DMS79 treated with DMSO at 0.1 percent for 48 hours (cell line): ENCODE measurements at regions not wholly inside any gene's neighbourhood (a gene's known extent, or its start where the extent isn't known, plus 50 kb on each side); places are given as distances from the start of the nearest gene placed in this dataset.
"Not testable (repeated sequence)": the region's sequence is repeated elsewhere in the genome, so short reads cannot be mapped to it uniquely, and the experiment has no call there.

ENCODE experiments used
- DNase-seq: peaks from one replicate; lab custom pipeline; 2025; lab: John Stamatoyannopoulos, UW

DNA sequence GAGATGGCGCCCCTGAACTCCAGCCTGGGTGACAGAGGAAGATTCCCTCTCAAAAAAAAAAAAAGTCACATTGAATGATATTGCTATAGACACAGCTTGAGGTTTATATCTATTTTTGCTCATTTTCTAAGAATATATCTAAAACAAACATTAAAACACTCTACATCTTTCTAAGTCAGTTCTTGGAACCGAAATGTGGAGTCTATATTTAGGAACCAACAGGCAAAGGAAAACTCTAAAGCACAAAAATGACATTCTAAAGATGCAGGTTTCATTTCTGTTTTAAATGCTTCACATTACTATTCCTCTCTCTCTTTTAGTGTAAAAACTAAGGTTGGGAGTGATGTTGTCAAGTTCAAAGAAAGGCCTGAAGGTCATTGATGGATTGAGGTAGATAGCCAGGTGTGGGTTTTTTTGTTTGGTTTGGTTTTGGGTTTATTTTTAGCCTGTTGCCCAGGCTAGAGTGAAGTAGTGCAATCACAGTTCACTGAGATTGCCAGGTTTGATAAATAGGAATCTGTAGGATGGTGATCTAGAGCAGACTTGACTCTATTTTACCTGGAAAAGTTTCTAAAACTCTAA lies 194.0 kb upstream of the RBBP8 start:
- no peak for DNase-seq

DNA sequence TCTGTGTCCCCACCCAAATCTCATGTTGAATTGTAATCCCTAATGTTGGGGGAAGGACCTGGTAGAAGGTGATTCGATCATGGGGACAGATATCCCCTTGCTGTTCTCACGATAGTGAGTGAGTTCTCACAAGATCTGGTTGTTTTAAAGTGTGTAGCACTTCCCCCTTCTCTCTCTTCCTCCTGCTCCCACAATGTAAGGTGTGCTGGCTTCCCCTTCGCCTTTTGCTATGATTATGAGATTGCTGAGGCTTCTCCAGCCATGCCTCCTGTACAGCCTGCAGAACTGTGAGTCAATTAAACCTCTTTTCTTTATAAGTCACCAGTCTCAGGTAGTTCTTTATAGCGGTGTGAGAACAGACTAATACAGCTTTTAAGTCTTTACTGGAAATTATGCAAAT lies 193.3 kb upstream of the RBBP8 start:
- DNase-seq: no peak

GRCh38 chr18:22741318-22741717 lies 191.8 kb upstream of the RBBP8 start:
- DNase-seq: no peak

DNA sequence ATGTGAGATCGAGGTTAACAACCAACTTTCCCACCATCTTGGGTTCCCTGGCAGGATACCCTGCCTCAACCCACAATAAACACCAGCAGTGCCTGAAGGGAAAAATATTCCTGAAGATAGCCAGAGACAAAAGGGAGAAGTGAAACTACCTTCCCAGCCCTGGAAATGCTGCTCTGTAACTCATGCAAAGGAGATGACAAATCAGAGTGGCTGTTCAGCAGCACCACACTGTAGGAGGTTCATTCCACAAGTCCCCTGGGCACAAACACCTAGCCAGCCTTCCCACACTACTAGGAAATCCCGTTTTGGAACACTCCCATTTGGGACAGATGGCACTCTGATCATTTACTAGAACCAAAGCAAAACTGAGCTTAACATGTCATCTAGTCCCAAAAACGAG lies 190.7 kb upstream of the RBBP8 start:
- no peak for DNase-seq

DNA sequence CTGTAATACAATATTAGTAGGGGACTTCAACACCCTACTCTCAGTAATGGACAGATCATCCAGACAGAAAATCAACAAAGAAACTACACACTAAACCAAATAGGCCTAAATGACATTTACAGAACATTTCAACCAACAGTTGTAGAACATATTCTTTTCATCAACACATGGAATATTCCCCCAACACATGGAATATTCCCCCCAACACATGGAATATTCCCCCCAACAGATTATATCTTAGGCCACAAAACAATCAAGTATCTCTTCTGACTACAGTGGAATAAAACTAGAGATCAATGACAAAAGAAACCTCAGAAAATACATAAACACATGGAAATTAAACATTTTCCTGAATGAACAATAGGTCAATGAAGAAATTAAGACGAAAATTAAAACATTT lies 187.2 kb upstream of the RBBP8 start:
- no peak for DNase-seq

DNA sequence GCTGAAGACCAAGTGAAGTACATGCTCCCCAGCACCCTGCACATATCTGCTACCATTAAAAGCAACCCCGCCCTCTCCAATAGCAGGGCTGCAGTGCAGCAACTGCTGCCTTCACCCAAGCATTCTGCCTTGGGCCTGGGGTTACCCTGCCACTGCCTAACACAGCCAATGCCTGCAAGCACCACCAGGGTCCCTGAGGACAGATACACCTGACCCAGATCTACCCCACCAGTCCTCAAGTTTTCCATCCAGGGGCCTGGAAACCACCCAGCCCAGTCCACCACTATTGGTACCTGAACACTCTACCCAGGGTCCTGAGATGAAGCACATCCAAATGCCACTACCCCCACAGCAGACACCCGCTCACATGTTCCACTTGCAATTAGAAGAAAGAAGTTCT lies 181.1 kb upstream of the RBBP8 start:
- DNase-seq: no peak

GRCh38 chr18:22753130-22753831 lies 179.8 kb upstream of the RBBP8 start:
- DNase-seq: no peak

GRCh38 chr18:22764005-22764404 lies 169.1 kb upstream of the RBBP8 start:
- DNase-seq: not testable (repeated sequence)

- DNase-seq: no peak
Measured at GRCh38 chr18:22765896-22766295, 167.2 kb upstream of the RBBP8 start.

DNA sequence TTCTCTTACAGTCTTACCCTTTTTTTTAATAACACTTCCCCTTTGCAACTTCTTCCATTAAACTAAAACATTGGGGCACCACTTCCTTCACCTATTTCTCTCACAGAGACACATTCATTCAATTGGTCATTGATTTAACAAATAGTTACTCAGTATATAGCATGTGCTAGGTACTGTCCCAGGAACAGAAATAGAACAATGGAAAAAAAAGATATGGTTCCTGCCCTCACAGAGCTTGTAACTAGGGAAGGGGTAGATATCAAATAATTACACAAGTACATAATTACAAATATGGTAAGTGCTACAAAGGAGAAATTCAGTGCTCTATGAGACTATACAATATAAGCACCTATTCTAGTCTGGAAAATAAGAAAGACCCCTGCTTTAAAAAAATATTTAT lies 165.5 kb upstream of the RBBP8 start:
- DNase-seq: no peak

GRCh38 chr18:22773944-22774343 lies 159.2 kb upstream of the RBBP8 start:
- DNase-seq: no peak

DNA sequence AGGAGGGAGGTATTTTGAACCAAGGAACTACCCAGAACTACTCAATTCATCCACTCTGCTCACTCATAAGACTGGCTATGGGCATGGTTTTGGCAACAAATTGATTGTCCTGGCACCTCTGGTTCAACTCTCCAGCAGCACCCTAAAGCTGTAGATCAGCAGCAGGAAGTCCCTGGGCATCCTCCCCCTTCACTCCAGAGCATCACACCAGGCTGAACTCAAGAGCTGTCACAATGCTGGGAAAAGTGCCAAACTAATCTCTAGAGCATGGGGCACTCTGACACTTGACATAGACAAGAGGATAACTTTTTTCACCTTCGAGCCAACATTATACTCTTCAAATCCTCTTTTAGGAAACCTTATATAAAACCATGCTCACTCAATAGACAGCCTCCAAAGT lies 154.1 kb upstream of the RBBP8 start:
- peak; percentile 25 for DNase-seq

DNA sequence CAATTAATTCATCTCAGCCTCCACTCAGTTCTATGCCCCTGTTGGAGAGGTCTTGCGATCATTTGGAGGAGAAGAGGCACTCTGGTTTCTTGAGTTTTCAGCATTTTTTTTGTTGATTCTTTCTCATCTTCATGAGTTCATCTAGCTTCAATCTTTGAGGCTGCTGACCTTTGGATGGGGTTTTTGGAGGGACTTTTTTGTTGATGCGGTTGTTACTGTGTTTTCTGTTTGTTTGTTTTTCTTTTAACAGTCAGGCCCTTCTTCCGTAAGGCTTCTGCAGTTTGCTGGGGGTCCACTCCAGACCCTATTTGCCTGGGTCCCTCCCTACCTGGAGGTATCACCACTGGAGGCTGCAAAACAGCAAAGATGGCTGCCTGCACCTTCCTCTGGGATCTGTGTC lies 149.9 kb upstream of the RBBP8 start:
- DNase-seq: no peak

GRCh38 chr18:22783662-22784076 lies 149.5 kb upstream of the RBBP8 start:
- DNase-seq: no peak

GRCh38 chr18:22789052-22789451 lies 144.1 kb upstream of the RBBP8 start:
- DNase-seq: no peak

DNA sequence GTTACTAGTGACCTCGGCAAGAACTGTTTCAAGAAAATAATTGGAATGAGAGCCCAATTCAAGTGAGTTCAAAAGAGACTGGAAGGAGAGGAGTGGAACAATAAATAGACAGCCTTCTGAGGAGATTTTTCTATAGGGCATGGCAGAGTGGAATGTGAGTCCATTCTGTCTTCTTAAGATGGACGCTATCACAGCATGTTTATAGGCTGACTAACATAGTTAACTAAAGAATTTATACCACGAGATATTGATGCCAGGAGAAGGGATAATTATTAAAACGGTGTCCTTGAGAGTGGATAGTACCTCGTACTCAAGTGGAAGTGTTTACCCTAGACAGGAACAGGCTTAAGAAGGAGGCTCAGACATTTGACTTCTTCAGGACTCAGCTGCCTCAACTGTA lies 143.5 kb upstream of the RBBP8 start:
- no peak for DNase-seq

- no peak for DNase-seq
Measured at GRCh38 chr18:22790545-22791309, 142.4 kb upstream of the RBBP8 start.

- no peak for DNase-seq
Measured at GRCh38 chr18:22791310-22791610, 141.9 kb upstream of the RBBP8 start.

DNA sequence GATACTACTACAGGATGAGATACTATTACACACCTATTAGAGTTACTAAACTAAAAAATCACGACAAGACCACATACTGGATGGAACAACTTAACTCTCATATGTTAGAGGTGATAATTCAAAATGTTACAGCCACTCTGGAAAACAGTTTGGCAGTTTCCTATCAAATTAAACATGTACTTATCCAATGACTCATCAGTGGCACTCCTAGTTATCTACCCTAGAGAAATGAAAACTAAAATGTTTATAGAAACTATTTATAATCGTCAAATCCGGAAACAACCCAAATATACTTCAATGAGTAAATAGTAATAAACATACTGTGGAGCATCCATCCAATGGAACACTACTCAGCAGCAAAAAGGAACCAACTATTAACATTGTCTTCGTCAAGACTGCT lies 137.0 kb upstream of the RBBP8 start:
- no peak for DNase-seq

- DNase-seq: no peak
Measured at GRCh38 chr18:22800551-22800951, 132.6 kb upstream of the RBBP8 start.

DNA sequence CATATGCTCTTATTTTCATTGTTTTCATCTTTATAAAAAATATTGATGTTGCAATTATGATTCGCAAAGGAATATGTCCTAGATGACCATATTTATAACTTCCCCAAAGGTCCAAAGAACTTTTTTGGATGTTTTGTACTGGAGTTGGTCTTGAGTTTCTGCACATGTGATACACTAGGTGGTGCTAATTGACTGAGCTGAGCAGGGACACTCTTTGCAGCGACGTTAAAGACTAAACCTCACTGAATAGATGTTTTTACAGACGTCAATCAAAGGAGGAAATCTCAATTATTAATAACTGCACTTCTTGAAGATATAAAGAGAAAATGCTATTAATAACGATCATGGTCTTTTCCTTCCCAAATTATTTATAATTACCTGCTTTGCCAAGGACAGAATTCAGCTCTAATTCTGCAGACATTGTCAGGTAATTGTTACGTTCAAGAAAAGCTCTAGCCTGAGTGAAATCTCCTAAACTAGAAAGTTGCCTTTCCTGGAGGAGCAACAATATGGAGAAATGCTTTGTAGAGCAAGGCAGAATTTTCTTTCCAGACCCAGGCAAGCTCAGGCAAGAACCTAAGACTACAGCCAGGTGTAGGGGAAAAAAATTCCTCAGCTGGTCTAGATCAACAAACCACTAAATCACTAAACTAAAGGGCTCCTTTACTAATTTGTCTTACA lies 119.3 kb upstream of the RBBP8 start:
- DNase-seq: peak; percentile 62

- no peak for DNase-seq
Measured at GRCh38 chr18:22814329-22814703, 118.8 kb upstream of the RBBP8 start.
